Stimulated activated naive CD8-positive, alpha-beta T cell treated with anti-CD3 and anti-CD28 coated beads, Interleukin-15, Interleukin-2, amounts not matched to agents 100 U/mL and 50 U/mL, for 24 hours (primary cell): ENCODE measurements at regions not wholly inside any gene's neighbourhood (a gene's known extent, or its start where the extent isn't known, plus 50 kb on each side); places are given as distances from the start of the nearest gene placed in this dataset.
A peak's percentile ranks its signal among the peaks of the same experiment; 100 is the strongest.

Experiments
- ATAC-seq: fragments of 150-1000 bp; cut with Tn5 transposase; one replicate; pipeline ENCODE4 v1.10.0; 2021
- DNase-seq: peaks from one replicate; pipeline ENCODE4 v3.0.0; 2021

DNA sequence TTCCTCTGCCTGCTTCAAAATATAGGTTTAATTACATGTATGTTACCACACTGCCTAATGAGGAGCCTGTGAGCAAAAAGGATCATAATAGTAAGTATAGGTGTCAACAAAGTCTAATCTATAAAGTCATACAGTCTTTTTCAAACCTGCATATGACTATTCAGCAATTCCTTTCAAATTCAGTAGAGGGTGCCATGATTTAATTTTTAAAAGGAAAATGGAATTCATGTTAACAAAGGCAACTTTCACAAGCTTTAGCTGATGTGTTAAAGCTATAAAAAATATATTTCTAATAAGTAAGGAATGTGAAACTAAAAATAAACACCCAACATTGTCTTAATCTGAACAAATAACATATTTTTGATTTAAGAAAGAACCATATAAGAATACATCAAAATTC, 52.1 kb downstream of the MPP7 start:
- no peak for DNase-seq
- ATAC-seq = peak; percentile 28

DNA sequence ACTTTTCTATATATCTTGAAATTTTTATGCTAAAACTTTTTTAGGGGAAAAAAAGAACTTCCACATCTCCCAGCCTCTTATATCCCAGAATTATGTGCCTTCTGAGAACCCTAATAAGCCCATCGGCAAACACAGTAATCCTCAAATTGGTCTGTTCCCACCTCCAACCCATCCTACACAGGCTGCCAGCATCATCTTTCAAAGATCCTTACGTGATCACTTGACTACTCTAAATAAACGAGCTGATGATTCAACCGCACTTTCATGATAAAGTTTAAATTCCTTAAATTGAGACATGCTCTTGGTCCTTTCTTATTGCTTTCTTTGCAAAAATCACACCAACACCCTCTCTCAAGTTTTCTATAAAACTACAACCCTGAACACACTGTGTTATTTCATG, 52.5 kb downstream of the MPP7 start:
- DNase-seq (no peak), ATAC-seq (no peak)

GRCh38 chr10:28249512-28249911, 53.4 kb downstream of the MPP7 start:
- ATAC-seq (no peak), DNase-seq (no peak)

DNA sequence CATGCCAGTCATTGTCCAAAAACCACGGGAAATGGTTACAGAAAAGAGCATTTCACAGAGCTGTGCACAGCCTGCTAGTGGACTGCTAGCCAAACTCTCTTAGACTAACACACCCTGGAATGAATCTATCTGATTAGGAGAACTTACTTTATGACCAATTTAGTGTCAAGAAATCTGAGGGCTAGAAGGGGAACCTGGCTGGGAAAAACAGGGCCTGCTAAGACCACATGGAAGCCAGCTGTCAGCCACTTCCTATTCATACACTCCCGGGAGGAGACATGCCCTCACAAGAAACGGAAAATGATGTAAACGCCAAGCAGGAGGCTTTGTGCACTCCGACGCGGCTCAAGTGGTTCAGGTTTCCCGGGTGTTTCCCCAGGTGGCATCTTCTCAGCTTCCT, 54.8 kb downstream of the MPP7 start:
- no peak for DNase-seq
- peak; percentile 23 for ATAC-seq

GRCh38 chr10:28246023-28246422, 56.8 kb downstream of the MPP7 start:
- DNase-seq (no peak), ATAC-seq (no peak)

DNA sequence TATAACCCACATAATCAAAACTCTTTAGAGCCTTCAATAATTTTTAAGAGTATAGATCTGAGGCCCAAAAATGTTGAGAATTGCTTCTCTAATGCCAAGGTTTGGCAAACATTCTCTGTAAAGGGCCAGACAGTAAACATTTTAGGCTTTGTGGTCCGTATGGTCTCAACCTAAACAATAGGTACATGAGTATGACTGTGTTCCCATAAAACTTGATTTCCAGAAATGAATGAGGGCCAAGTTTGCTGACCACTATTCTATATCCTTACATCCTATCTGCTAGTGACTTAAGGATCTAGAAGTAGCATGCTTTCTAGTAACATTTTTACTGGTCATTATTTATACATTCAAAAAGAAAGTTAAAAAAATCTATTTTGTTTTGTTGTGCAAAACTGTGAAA, 58.9 kb downstream of the MPP7 start:
- ATAC-seq (no peak), DNase-seq (no peak)

DNA sequence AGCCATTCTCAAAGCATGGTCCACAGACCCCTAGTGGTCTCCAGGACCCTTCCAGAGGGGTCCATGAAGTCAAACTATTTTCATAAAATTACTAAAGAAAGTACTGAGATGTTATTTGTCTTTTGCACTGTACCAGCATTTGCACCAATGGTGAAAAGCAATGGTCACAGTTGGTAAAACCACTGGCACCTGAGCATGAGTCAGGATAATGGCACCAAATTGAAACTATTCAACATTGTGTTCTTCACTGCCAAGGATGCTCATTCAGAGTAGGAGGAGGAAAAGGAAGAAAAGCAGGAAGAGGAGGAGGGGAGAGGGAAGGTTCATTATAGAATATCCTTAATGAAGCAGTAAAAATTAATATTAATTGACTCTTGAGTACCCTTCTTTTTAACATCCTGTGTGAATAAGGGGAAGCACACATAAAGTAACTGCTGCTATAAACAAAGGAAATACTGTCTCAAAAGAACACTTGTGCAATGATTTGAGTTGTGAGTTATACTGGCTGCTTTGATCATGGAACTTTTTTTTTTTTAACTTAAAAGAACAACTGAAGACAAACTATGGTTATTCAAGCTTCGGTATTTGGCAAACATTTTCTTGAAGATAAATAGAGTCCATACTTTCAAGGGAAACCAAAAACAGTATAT, 60.2 kb downstream of the MPP7 start:
- no peak for ATAC-seq

GRCh38 chr10:28241741-28242399, 61.0 kb downstream of the MPP7 start:
- DNase-seq (peak; percentile 38), ATAC-seq (peak; percentile 86)

More for the DNA sequence above, 60.2 kb downstream of the MPP7 start:
- no peak for DNase-seq

DNA sequence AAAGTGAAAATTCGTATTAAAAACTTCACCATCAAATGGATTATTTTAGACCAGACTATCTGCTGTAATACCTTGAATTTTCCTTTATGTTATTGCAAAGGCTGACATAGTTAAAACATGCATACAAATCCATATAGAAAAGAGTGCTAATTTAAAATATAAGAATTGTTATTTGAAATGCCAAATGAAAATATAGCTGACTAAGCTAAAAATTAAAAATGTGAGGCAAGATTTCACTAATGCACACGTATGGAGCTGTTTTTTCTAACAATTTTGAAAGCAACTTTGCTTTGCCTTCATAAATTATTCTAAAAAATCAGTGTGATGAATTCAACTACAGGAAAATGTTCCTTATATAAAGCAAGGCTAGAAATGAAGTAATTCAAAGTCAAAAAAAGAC, 62.5 kb downstream of the MPP7 start:
- no peak for ATAC-seq
- DNase-seq = no peak

GRCh38 chr10:28236591-28236990, 66.3 kb downstream of the MPP7 start:
- ATAC-seq = no peak
- no peak for DNase-seq

- ATAC-seq (no peak), DNase-seq (no peak)
These were observed 82.1 kb downstream of the MPP7 start for GRCh38 chr10:28220811-28221210.

DNA sequence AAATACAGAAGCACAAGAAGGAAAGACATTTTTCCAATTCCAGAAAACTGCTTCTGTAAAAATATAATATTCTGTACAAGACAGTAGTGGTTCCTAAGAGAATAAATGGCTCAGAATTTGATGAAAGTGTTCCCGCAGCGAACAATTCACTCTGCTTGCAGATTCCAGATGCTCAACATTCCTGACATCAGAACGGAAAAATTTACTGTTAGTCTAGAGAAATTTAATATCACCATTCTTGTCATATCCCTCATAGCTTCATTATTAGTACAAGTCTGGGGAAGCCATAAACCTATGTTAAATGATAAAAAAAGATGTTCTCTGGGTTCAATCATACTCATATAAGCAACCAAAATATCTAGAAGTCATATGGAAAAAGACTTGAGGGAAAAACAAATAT, 83.6 kb downstream of the MPP7 start:
- ATAC-seq = no peak
- no peak for DNase-seq

DNA sequence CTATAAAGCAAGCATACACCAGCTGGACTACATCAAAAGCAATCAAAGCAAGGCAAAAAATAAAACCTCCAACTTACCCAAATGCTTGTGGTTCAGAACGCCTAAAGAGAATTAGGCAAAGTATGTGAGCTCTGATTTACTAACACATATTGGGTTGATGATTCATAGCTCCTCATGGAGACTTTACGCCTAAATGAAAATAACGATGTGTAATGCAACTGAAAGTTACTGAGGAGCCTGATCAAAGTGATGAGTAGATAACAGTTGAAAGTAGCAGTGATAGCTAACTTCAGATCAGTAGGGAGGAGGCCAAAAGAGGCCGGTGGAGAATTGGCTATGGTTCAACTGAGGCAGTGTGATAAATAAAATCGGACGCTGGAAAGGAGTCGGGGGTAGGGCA, 85.0 kb downstream of the MPP7 start:
- ATAC-seq = peak; percentile 95
- DNase-seq = no peak

GRCh38 chr10:28215930-28216329, 86.9 kb downstream of the MPP7 start:
- DNase-seq (peak; percentile 11), ATAC-seq (no peak)

- no peak for DNase-seq
- no peak for ATAC-seq
These were observed 88.6 kb downstream of the MPP7 start for GRCh38 chr10:28214219-28214618.

GRCh38 chr10:28211759-28212158, 91.1 kb downstream of the MPP7 start:
- ATAC-seq = no peak
- DNase-seq = no peak

DNA sequence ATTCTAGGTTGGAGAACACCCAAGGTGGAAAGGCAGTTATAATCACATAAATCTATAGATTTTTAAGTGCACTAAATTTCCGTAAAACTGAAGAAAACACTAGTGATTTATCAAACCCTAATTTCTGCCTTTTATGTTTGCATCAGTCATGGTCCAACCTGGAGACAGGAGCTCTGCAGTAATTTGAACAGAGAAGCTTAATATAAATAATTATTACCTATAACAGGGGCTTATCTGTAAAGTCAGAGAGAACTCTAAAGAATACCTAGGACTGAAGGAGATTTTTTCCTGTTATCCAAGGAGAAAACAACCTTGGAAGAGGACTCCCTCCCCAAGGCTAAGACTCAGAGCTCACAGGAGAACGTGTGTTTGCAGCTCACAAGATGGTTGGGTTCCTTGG, 95.1 kb downstream of the MPP7 start:
- DNase-seq (no peak), ATAC-seq (no peak)

DNA sequence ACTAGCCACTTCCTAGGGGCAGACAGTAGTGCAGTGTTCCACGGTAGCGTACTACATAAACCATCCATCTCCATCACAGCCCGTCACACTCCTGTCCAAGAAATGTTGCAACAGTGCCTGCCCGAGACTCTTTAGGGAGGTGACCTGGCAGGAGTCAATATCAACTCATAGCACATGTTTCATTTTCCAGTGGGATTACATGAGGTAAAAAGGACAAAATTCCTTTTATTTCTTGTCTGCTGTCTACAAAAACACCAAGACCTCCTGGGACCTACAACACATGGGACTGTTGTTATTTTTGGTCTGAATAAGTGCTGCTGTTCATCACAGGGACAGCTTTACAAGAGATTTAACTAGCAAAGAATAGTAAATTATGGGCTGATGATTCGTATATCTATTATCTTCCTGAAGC, 99.9 kb downstream of the MPP7 start:
- DNase-seq = no peak

DNA sequence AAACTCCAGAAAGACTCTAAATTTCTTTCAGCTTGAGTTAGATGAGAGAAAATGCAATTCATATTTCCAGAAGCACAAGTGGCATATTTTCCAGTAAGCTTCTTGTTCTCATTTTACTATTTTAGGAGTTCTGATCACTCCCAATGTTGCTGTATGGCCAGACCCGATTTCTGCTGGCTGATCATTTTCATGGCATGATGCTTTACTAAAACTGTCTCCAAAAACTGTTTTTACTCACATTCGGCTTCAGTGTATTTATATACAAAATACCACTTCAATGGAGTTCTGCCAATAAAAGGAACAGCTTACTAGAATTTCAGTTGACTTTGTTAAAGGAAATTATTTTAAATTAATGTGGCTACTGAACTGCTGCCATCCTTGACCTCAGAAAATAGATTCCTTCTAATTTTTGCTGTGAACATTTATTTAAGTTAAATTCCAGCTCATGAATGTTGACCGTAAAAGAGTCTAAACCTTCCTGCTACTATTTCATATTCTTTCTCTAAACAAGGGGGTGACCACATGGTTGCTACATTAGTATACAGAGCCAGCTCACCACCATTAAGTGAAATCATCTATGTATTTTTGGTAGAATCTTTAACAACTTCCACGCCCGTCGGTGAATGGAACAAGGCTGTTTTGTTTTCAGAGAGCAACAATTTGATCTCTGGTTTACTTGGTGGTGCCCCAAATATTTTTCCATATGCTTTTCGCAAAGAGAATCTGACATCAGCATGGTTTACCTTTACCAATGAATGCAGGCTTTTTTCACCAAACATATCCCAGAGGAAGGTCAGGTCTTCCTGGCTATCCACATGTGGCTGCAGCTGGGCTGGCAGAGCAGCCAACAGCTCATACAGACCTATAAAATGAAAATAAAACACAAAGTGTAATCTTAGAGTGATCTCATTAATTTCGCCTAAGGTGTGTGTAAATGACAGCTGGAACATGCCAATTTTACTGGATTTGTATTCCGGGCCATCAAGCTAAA, 101.2 kb downstream of the MPP7 start:
- DNase-seq = no peak
- ATAC-seq = no peak

More for the DNA sequence above, 99.9 kb downstream of the MPP7 start:
- ATAC-seq = no peak

DNA sequence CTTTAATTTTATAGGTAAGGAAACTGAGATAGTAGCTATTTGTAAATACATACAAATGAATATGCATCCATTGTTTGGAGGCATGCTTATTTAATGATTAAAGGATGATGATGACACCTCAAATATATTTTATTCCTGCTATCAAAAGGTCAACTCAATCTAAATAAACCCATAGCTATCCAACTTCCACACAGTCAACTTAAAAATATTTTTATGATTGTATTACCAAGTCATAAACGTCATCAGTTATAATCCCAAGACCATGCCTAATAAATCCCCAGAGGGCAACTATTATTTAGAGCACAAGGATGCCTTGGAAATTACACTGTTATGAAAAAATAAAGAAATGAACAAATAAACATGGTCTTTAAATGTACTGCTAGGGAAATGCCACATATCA, 102.1 kb downstream of the MPP7 start:
- no peak for DNase-seq

GRCh38 chr10:28199941-28200340, 102.9 kb downstream of the MPP7 start:
- no peak for DNase-seq
- no peak for ATAC-seq

More for the DNA sequence above, 102.1 kb downstream of the MPP7 start:
- ATAC-seq = no peak

- no peak for ATAC-seq
These were observed 112.7 kb downstream of the MPP7 start for GRCh38 chr10:28190196-28190595.

GRCh38 chr10:28188526-28188925, 114.3 kb downstream of the MPP7 start:
- DNase-seq (no peak), ATAC-seq (no peak)

More at GRCh38 chr10:28190196-28190595, 112.7 kb downstream of the MPP7 start:
- no peak for DNase-seq
